DND-41 (cell line): ENCODE measurements at regions not wholly inside any gene's neighbourhood (a gene's known extent, or its start where the extent isn't known, plus 50 kb on each side); places are given as distances from the start of the nearest gene placed in this dataset.

Source experiments
- EZH2 ChIP-seq: IDR thresholded peaks from 3 replicates; pipeline ENCODE4 v1.6.1; 2012; ENCODE audit warnings: borderline replicate concordance, low read depth, mild to moderate bottlenecking, moderate library complexity, low read length, inconsistent platforms; ENCODE audit not compliant: severe bottlenecking
- TF ChIP-seq, protein P1 (sequence below): IDR thresholded peaks from 2 replicates; pipeline ENCODE4 v1.5.1; 2012; ENCODE audit warnings: borderline replicate concordance, low read length, moderate library complexity, mild to moderate bottlenecking; ENCODE audit not compliant: poor library complexity, severe bottlenecking; ENCODE audit errors: extremely low read depth

DNA sequence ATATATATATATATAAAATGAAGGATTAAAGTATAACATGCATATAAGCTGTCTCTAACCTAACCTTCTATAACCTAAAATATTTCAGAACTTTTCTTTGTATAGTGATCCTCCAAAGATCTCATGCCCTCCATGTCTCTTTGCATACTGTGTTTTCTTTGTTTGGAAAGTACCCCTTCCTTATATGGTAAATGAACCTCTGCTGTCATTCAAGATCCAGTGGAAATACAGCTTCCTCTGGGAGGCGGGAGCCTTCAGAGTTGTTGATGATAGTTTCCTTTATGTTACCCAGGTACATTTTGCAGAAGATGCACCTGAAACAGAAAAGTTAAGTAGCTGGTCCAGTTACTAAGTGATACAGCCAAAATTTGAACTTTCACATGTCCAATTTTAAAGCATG, 233.3 kb upstream of the FOXP2 start:
- TF ChIP-seq, protein P1, sequence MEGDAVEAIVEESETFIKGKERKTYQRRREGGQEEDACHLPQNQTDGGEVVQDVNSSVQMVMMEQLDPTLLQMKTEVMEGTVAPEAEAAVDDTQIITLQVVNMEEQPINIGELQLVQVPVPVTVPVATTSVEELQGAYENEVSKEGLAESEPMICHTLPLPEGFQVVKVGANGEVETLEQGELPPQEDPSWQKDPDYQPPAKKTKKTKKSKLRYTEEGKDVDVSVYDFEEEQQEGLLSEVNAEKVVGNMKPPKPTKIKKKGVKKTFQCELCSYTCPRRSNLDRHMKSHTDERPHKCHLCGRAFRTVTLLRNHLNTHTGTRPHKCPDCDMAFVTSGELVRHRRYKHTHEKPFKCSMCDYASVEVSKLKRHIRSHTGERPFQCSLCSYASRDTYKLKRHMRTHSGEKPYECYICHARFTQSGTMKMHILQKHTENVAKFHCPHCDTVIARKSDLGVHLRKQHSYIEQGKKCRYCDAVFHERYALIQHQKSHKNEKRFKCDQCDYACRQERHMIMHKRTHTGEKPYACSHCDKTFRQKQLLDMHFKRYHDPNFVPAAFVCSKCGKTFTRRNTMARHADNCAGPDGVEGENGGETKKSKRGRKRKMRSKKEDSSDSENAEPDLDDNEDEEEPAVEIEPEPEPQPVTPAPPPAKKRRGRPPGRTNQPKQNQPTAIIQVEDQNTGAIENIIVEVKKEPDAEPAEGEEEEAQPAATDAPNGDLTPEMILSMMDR = no peak
- no peak for TF ChIP-seq EZH2
